GM12891 (cell line): ENCODE measurements at regions not wholly inside any gene's neighbourhood (a gene's known extent, or its start where the extent isn't known, plus 50 kb on each side); places are given as distances from the start of the nearest gene placed in this dataset.

Experiments
- DNase-seq: peaks from one replicate; pipeline ENCODE4 v3.0.0; 2011; ENCODE audit warnings: low spot score; ENCODE audit not compliant: insufficient read length
- FAIRE-seq: peaks from 2 replicates; lab custom pipeline; 2011; peaks lifted over from hg19 to GRCh38; lab: Jason Lieb, UNC
- PAX5 ChIP-seq: IDR thresholded peaks from 2 replicates; pipeline ENCODE4 v1.6.1; 2011; ENCODE audit warnings: low read length, moderate library complexity, mild to moderate bottlenecking; ENCODE audit not compliant: insufficient read depth, severe bottlenecking
- POLR2A ChIP-seq: IDR thresholded peaks from 2 replicates; pipeline ENCODE4 v1.6.1; 2011; ENCODE audit warnings: low read depth, low read length, control low read depth
- POLR2AphosphoS5 ChIP-seq: IDR thresholded peaks from 2 replicates; pipeline ENCODE4 v1.6.1; 2011; ENCODE audit warnings: low read depth, low read length, control low read depth
- POU2F2 ChIP-seq: IDR thresholded peaks from 2 replicates; pipeline ENCODE4 v1.6.1; 2011; ENCODE audit warnings: low read depth, mild to moderate bottlenecking, control low read depth, low read length, moderate library complexity
- SPI1 ChIP-seq: IDR thresholded peaks from 2 replicates; pipeline ENCODE4 v1.6.1; 2011; ENCODE audit warnings: low read depth, low read length, control low read depth
- TAF1 ChIP-seq: IDR thresholded peaks from 2 replicates; pipeline ENCODE4 v1.6.1; 2011; ENCODE audit warnings: low read depth, low read length, control low read depth

- no peak for DNase-seq
- no peak for FAIRE-seq
- TF ChIP-seq POLR2A (no peak), POU2F2 (no peak), PAX5 (no peak), SPI1 (no peak)
Measured at GRCh38 chr9:89869793-89870580, 265.2 kb downstream of the GADD45G start.

- TF ChIP-seq POU2F2 (no peak), TAF1 (no peak), PAX5 (no peak), SPI1 (no peak), POLR2AphosphoS5 (no peak), POLR2A (no peak)
- no peak for DNase-seq
- no peak for FAIRE-seq
Measured at GRCh38 chr9:89871871-89872331, 267.1 kb downstream of the GADD45G start.

GRCh38 chr9:89872426-89872912 is 267.7 kb downstream of the GADD45G start:
- no peak for FAIRE-seq
- no peak for TF ChIP-seq SPI1
- DNase-seq: no peak

GRCh38 chr9:89872913-89873707 is 268.3 kb downstream of the GADD45G start:
- no peak for FAIRE-seq
- TF ChIP-seq POLR2AphosphoS5: no peak
- no peak for TF ChIP-seq PAX5
- no peak for TF ChIP-seq SPI1
- TF ChIP-seq POU2F2: no peak
- TF ChIP-seq POLR2A: no peak
- TF ChIP-seq TAF1: no peak
- DNase-seq: no peak

GRCh38 chr9:89873801-89874200 is 269.0 kb downstream of the GADD45G start:
- DNase-seq: no peak
- TF ChIP-seq PAX5 (no peak), SPI1 (no peak), POLR2A (no peak), TAF1 (no peak), POLR2AphosphoS5 (no peak)
- FAIRE-seq: no peak

- DNase-seq (no peak), FAIRE-seq (no peak)
- TF ChIP-seq TAF1 (no peak), SPI1 (no peak), POLR2AphosphoS5 (no peak), POLR2A (no peak), POU2F2 (no peak), PAX5 (no peak)
Measured at GRCh38 chr9:89874351-89875321, 269.8 kb downstream of the GADD45G start.

GRCh38 chr9:89877051-89878002 is 272.5 kb downstream of the GADD45G start:
- no peak for FAIRE-seq
- TF ChIP-seq PAX5 (no peak), POLR2AphosphoS5 (no peak), TAF1 (no peak), POLR2A (no peak), POU2F2 (no peak), SPI1 (no peak)
- DNase-seq: no peak

GRCh38 chr9:89878003-89878411 is 273.2 kb downstream of the GADD45G start:
- TF ChIP-seq PAX5 (no peak), POU2F2 (no peak), POLR2A (no peak), SPI1 (no peak)
- no peak for DNase-seq
- no peak for FAIRE-seq
